ENCODE measurements at regions not wholly inside any gene's neighbourhood (a gene's known extent, or its start where the extent isn't known, plus 50 kb on each side); places are given as distances from the start of the nearest gene placed in this dataset.

DNA sequence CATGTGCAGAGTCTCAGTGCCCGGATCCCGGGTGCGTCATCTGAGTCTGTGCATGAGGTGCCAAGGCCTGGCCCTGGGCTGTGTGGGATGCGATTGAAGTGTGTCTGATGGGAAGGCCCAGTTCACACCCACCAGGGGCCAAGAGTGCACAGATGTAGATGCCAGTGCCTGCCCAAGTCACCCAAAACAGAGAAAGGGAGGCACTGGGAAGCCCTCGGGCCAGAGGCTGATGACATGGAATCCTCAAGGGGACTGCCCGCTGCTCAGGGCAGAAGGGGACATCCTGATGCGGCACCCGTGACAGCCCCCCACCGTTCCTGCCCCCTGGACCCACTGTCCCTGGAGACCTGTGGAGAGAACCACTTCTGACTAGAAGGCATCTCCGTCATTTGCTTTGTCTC is 72.2 kb upstream of the ZNF479 start:
- ChIA-PET CTCF (no interaction called here), POLR2A (no interaction called here)
- Histone ChIP-seq H3K4me3 (ENCODE audit: low read depth, low read length) (no peak overlapping the region), H3K27ac (ENCODE audit: extremely low read depth, low read depth, low read length) (no peak overlapping the region), H3K4me1 (ENCODE audit: control insufficient read depth, insufficient read depth, low read length) (no peaks in the 10 kb centered on the region), H3K9me3 (ENCODE audit: control insufficient read depth, insufficient read depth, low read depth, low read length) (no peaks in the 10 kb centered on the region), H3K36me3 (ENCODE audit: control insufficient read depth in 2 of 2, insufficient read depth in 1 of 2, low read length in 2 of 2) (no peaks in the 10 kb centered on the region)
- TF ChIP-seq OVOL3 (tag by site-specific recombination; IDR thresholded peaks at IDR 0.05), result no peak

DNA sequence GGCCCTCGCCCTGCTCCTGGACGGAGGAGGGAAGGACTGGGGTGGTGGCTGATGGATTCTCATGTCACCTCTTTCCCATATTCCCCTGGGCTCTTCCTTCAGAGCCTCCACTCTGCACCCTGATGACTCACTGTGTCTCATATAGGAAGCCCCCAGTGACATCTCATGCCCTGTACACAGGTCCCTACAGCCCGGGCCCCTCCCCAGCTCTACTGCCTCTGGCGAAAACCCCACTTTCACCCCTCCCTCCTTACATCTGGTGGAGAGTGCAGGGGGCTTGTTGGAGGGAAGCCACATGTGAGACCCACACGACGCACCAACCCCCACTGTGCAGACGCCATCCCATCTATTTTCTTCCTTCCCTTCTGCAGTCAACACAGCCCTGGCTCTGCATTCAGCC is 72.8 kb upstream of the ZNF479 start:
- Histone ChIP-seq H3K36me3 (ENCODE audit: control insufficient read depth in 2 of 2, insufficient read depth in 1 of 2, low read length in 2 of 2) (no peaks in the 10 kb centered on the region), H3K4me3 (ENCODE audit: low read depth, low read length) (no peak overlapping the region), H3K27ac (ENCODE audit: extremely low read depth, low read depth, low read length) (no peak overlapping the region), H3K9me3 (ENCODE audit: control insufficient read depth, insufficient read depth, low read depth, low read length) (no peaks in the 10 kb centered on the region), H3K4me1 (ENCODE audit: control insufficient read depth, insufficient read depth, low read length) (no peaks in the 10 kb centered on the region)
- POLR2A ChIA-PET, result no interaction called here
- CTCF ChIA-PET, result no interaction called here
- TF ChIP-seq ZNF510 (tag by site-specific recombination; IDR thresholded peaks at IDR 0.05; ENCODE audit: insufficient replicate concordance) (no peak), KLF1 (tag by site-specific recombination; IDR thresholded peaks at IDR 0.05) (no peak), ZNF157 (tag by site-specific recombination; IDR thresholded peaks at IDR 0.05) (no peak), ZNF623 (tag by site-specific recombination; IDR thresholded peaks at IDR 0.05) (no peak)
- TF ChIP-seq, protein P1, sequence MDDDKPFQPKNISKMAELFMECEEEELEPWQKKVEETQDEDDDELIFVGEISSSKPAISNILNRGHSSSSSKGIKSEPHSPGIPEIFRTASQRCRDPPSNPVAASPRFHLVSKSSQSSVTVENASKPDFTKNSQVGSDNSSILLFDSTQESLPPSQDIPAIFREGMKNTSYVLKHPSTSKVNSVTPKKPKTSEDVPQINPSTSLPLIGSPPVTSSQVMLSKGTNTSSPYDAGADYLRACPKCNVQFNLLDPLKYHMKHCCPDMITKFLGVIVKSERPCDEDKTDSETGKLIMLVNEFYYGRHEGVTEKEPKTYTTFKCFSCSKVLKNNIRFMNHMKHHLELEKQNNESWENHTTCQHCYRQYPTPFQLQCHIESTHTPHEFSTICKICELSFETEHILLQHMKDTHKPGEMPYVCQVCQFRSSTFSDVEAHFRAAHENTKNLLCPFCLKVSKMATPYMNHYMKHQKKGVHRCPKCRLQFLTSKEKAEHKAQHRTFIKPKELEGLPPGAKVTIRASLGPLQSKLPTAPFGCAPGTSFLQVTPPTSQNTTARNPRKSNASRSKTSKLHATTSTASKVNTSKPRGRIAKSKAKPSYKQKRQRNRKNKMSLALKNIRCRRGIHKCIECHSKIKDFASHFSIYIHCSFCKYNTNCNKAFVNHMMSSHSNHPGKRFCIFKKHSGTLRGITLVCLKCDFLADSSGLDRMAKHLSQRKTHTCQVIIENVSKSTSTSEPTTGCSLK (tag by site-specific recombination; IDR thresholded peaks at IDR 0.05), result no peak

DNA sequence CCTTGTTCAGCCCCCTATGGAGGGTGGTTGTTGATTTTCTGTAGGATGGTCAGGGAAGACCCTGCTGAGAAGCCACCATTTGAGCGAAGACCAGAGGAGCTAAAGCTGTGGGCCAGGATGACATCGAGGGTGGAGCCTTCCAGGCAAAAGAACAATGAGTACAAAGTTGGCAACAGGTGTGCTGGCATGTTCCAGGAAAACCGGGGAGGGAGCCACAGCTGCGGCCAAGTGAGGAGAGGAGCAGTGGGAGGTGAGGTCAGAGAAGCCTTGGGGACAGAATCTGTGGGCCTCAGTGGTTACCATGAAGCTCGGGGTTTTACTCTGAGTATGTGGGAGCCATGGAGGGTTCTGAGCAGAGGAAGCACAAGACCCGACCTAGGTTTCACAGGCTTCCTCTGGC is 75.6 kb upstream of the ZNF479 start:
- no peak overlapping the region for H3K4me3 ChIP-seq (ENCODE audit: low read depth, low read length)
- H3K9me3 ChIP-seq (ENCODE audit: control insufficient read depth, insufficient read depth, low read depth, low read length), result no peaks in the 10 kb centered on the region
- no peaks in the 10 kb centered on the region for H3K4me1 ChIP-seq (ENCODE audit: control insufficient read depth, insufficient read depth, low read length)
- TF ChIP-seq ZBTB1 (tag by site-specific recombination; IDR thresholded peaks at IDR 0.05), result no peak
- TF ChIP-seq, protein P2, sequence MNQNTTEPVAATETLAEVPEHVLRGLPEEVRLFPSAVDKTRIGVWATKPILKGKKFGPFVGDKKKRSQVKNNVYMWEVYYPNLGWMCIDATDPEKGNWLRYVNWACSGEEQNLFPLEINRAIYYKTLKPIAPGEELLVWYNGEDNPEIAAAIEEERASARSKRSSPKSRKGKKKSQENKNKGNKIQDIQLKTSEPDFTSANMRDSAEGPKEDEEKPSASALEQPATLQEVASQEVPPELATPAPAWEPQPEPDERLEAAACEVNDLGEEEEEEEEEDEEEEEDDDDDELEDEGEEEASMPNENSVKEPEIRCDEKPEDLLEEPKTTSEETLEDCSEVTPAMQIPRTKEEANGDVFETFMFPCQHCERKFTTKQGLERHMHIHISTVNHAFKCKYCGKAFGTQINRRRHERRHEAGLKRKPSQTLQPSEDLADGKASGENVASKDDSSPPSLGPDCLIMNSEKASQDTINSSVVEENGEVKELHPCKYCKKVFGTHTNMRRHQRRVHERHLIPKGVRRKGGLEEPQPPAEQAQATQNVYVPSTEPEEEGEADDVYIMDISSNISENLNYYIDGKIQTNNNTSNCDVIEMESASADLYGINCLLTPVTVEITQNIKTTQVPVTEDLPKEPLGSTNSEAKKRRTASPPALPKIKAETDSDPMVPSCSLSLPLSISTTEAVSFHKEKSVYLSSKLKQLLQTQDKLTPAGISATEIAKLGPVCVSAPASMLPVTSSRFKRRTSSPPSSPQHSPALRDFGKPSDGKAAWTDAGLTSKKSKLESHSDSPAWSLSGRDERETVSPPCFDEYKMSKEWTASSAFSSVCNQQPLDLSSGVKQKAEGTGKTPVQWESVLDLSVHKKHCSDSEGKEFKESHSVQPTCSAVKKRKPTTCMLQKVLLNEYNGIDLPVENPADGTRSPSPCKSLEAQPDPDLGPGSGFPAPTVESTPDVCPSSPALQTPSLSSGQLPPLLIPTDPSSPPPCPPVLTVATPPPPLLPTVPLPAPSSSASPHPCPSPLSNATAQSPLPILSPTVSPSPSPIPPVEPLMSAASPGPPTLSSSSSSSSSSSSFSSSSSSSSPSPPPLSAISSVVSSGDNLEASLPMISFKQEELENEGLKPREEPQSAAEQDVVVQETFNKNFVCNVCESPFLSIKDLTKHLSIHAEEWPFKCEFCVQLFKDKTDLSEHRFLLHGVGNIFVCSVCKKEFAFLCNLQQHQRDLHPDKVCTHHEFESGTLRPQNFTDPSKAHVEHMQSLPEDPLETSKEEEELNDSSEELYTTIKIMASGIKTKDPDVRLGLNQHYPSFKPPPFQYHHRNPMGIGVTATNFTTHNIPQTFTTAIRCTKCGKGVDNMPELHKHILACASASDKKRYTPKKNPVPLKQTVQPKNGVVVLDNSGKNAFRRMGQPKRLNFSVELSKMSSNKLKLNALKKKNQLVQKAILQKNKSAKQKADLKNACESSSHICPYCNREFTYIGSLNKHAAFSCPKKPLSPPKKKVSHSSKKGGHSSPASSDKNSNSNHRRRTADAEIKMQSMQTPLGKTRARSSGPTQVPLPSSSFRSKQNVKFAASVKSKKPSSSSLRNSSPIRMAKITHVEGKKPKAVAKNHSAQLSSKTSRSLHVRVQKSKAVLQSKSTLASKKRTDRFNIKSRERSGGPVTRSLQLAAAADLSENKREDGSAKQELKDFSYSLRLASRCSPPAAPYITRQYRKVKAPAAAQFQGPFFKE (tag by site-specific recombination; IDR thresholded peaks at IDR 0.05; ENCODE audit: borderline replicate concordance), result no peak
- TF ChIP-seq, protein P3, sequence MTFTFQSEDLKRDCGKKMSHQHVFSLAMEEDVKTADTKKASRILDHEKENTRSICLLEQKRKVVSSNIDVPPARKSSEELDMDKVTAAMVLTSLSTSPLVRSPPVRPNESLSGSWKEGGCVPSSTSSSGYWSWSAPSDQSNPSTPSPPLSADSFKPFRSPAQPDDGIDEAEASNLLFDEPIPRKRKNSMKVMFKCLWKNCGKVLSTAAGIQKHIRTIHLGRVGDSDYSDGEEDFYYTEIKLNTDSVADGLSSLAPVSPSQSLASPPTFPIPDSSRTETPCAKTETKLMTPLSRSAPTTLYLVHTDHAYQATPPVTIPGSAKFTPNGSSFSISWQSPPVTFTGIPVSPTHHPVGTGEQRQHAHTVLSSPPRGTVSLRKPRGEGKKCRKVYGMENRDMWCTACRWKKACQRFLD (tag by site-specific recombination; IDR thresholded peaks at IDR 0.05), result no peak
- TF ChIP-seq ZNF776 (tag by site-specific recombination; IDR thresholded peaks at IDR 0.05; ENCODE audit: borderline replicate concordance), result no peak
- no peak for TF ChIP-seq ZNF221 (tag by site-specific recombination; IDR thresholded peaks at IDR 0.05; ENCODE audit: borderline replicate concordance)
- H3K27ac ChIP-seq (ENCODE audit: extremely low read depth, low read depth, low read length), result no peak overlapping the region
- ChIA-PET CTCF (no interaction called here), POLR2A (no interaction called here)
- no peaks in the 10 kb centered on the region for H3K36me3 ChIP-seq (ENCODE audit: control insufficient read depth in 2 of 2, insufficient read depth in 1 of 2, low read length in 2 of 2)

All from HEK293 (cell line).